Mesenchymal stem cell (in vitro differentiated cells and primary cell): ENCODE measurements at regions not wholly inside any gene's neighbourhood (a gene's known extent, or its start where the extent isn't known, plus 50 kb on each side); places are given as distances from the start of the nearest gene placed in this dataset.
"Not testable (repeated sequence)": the region's sequence is repeated elsewhere in the genome, so short reads cannot be mapped to it uniquely, and the experiment has no call there.

ENCODE experiments used
- DNase-seq: peaks from one replicate; pipeline ENCODE4 v3.0.0-alpha.2; 2013
- H2AFZ ChIP-seq: one replicate; pipeline ENCODE4 v1.6.1; 2013; ENCODE audit warnings: low read depth, mild to moderate bottlenecking, control low read depth, inconsistent platforms, low read length, moderate library complexity
- H2AK5ac ChIP-seq: 2 replicates; pipeline ENCODE4 v1.6.1; 2013; ENCODE audit warnings: low read length, moderate library complexity, mild to moderate bottlenecking, inconsistent platforms; ENCODE audit not compliant: severe bottlenecking
- H2BK120ac ChIP-seq: one replicate; pipeline ENCODE4 v1.6.1; 2013; ENCODE audit warnings: low read depth, mild to moderate bottlenecking, inconsistent platforms, low read length, moderate library complexity
- H2BK12ac ChIP-seq, 2 experiments: one replicate each; pipeline ENCODE4 v1.6.1; 2013; ENCODE audit warnings: inconsistent platforms in 2 of 2, low read length in 2 of 2, mild to moderate bottlenecking in 2 of 2, moderate library complexity in 2 of 2, control low read depth in 1 of 2
- H2BK15ac ChIP-seq: one replicate; pipeline ENCODE4 v1.6.1; 2013; ENCODE audit warnings: mild to moderate bottlenecking, low read depth, inconsistent platforms; ENCODE audit not compliant: poor library complexity, severe bottlenecking
- H2BK5ac ChIP-seq: 2 replicates; pipeline ENCODE4 v1.6.1; 2013; ENCODE audit warnings: low read depth, mild to moderate bottlenecking, low read length, control low read depth, inconsistent platforms; ENCODE audit not compliant: poor library complexity, severe bottlenecking
- H3K14ac ChIP-seq, 2 experiments: one replicate each; pipeline ENCODE4 v1.6.1; 2013; ENCODE audit warnings: inconsistent platforms in 2 of 2, low read length in 2 of 2, control low read depth in 1 of 2, mild to moderate bottlenecking in 1 of 2, moderate library complexity in 1 of 2
- H3K18ac ChIP-seq, 2 experiments: one replicate each; pipeline ENCODE4 v1.6.1; 2013; ENCODE audit warnings: inconsistent platforms in 2 of 2, low read length in 2 of 2, control low read depth in 1 of 2, low read depth in 1 of 2, mild to moderate bottlenecking in 1 of 2
- H3K23ac ChIP-seq, 2 experiments: one replicate each; pipeline ENCODE4 v1.6.1; 2013; ENCODE audit warnings: inconsistent platforms in 2 of 2, low read length in 2 of 2, mild to moderate bottlenecking in 2 of 2, moderate library complexity in 2 of 2, control low read depth in 1 of 2
- H3K27ac ChIP-seq: 2 replicates; pipeline ENCODE4 v1.5.1; 2013; ENCODE audit warnings: mild to moderate bottlenecking, moderate library complexity, low read length, control low read depth, inconsistent platforms; ENCODE audit not compliant: poor library complexity, severe bottlenecking
- H3K27me3 ChIP-seq, 2 experiments: 2 replicates each; pipeline versions ENCODE4 v1.6.1 to v1.7.0; 2013; ENCODE audit warnings: low read length in 2 of 2, mild to moderate bottlenecking in 2 of 2, moderate library complexity in 2 of 2, control low read depth in 1 of 2, inconsistent platforms in 1 of 2; ENCODE audit not compliant: control insufficient read depth in 1 of 2, insufficient read depth in 1 of 2
- H3K36me3 ChIP-seq, 2 experiments: 2 replicates each; pipeline versions ENCODE4 v1.6.1 to v1.7.0; 2013; ENCODE audit warnings: low read length in 2 of 2, control low read depth in 1 of 2, inconsistent platforms in 1 of 2, low read depth in 1 of 2, mild to moderate bottlenecking in 1 of 2; ENCODE audit not compliant: insufficient read depth in 2 of 2, control insufficient read depth in 1 of 2
- H3K4ac ChIP-seq, 2 experiments: one replicate each; pipeline ENCODE4 v1.6.1; 2013; ENCODE audit warnings: inconsistent platforms in 2 of 2, low read length in 2 of 2, mild to moderate bottlenecking in 2 of 2, moderate library complexity in 2 of 2, control low read depth in 1 of 2, low read depth in 1 of 2
- H3K4me1 ChIP-seq: 2 replicates; pipeline ENCODE4 v1.6.1; 2013; ENCODE audit warnings: low read depth, low read length, control low read depth; ENCODE audit not compliant: control insufficient read depth, insufficient read depth
- H3K4me2 ChIP-seq: 2 replicates; pipeline ENCODE4 v1.6.1; 2013; ENCODE audit warnings: low read length, mild to moderate bottlenecking, inconsistent platforms; ENCODE audit not compliant: poor library complexity, severe bottlenecking
- H3K4me3 ChIP-seq, 2 experiments: 2 replicates each; pipeline versions ENCODE4 v1.5.1 to v1.7.0; 2013; ENCODE audit warnings: low read length in 2 of 2, mild to moderate bottlenecking in 2 of 2, control low read depth in 1 of 2, low read depth in 1 of 2; ENCODE audit not compliant: insufficient read depth in 1 of 2
- H3K79me1 ChIP-seq: replicated peaks from 2 replicates; pipeline ENCODE4 v1.6.1; 2013; ENCODE audit warnings: mild to moderate bottlenecking, control low read depth, low read length, inconsistent platforms; ENCODE audit not compliant: poor library complexity, severe bottlenecking
- H3K9ac ChIP-seq: 2 replicates; pipeline ENCODE4 v1.7.0; 2013; ENCODE audit warnings: mild to moderate bottlenecking, low read length, moderate library complexity
- H3K9me3 ChIP-seq: 2 replicates; pipeline ENCODE4 v1.7.0; 2013; ENCODE audit warnings: mild to moderate bottlenecking, low read length; ENCODE audit not compliant: control insufficient read depth
- H4K8ac ChIP-seq: one replicate; pipeline ENCODE4 v1.6.1; 2013; ENCODE audit warnings: inconsistent platforms, mild to moderate bottlenecking, low read length, moderate library complexity
- H4K91ac ChIP-seq: one replicate; pipeline ENCODE4 v1.6.1; 2013; ENCODE audit warnings: mild to moderate bottlenecking, low read length, inconsistent platforms
- WGBS: methylation state at CpG from one replicate; pipeline ENCODE4 v1.1.7; 2013; ENCODE audit warnings: mixed read lengths; 5-methylcytosine and 5-hydroxymethylcytosine counted together

- no peaks in the 10 kb centered on the region for H3K79me1 ChIP-seq
- no peaks in the 10 kb centered on the region for H3K9me3 ChIP-seq
- DNase-seq, result no peak
- H3K9ac ChIP-seq, result no peak overlapping the region
- no peak overlapping the region for H2BK12ac ChIP-seq
- H3K27me3 ChIP-seq, result no peaks in the 10 kb centered on the region
- no peak overlapping the region for H4K8ac ChIP-seq
- H2AFZ ChIP-seq, result no peak overlapping the region
- H3K27ac ChIP-seq, result no peak overlapping the region
- H2BK15ac ChIP-seq, result no peak overlapping the region
- no peak overlapping the region for H3K14ac ChIP-seq
- H3K36me3 ChIP-seq, result no peaks in the 10 kb centered on the region
- no peak overlapping the region for H4K91ac ChIP-seq
- H2AK5ac ChIP-seq, result no peak overlapping the region
- no peaks in the 10 kb centered on the region for H3K4me1 ChIP-seq
- H3K4me2 ChIP-seq, result no peak overlapping the region
- no peak overlapping the region for H3K4ac ChIP-seq
- no peak overlapping the region for H3K4me3 ChIP-seq
- H2BK120ac ChIP-seq, result no peak overlapping the region
- no peak overlapping the region for H3K23ac ChIP-seq
- 89% methylated on average over 2 of the region's 4 CpGs for WGBS
- H3K18ac ChIP-seq, result no peak overlapping the region
- H2BK5ac ChIP-seq, result no peak overlapping the region
Measured at GRCh38 chr7:24442170-24442777, 131.0 kb upstream of the PALS2 start.

- Histone ChIP-seq H3K9me3 (no peaks in the 10 kb centered on the region), H2BK12ac (no peak overlapping the region), H3K27me3 (no peaks in the 10 kb centered on the region), H4K91ac (no peak overlapping the region), H2BK5ac (no peak overlapping the region), H3K4me1 (no peaks in the 10 kb centered on the region), H3K27ac (no peak overlapping the region), H2AFZ (no peak overlapping the region), H3K23ac (no peak overlapping the region), H2BK120ac (no peak overlapping the region), H3K36me3 (no peaks in the 10 kb centered on the region), H2AK5ac (no peak overlapping the region), H3K4ac (no peak overlapping the region), H2BK15ac (no peak overlapping the region), H3K14ac (no peak overlapping the region), H3K18ac (no peak overlapping the region), H4K8ac (no peak overlapping the region), H3K4me2 (no peak overlapping the region), H3K79me1 (no peaks in the 10 kb centered on the region), H3K4me3 (no peak overlapping the region), H3K9ac (no peak overlapping the region)
- no peak for DNase-seq
- WGBS, result 86% methylated on average over 10 of the region's 11 CpGs
Measured at GRCh38 chr7:24444666-24445440, 128.4 kb upstream of the PALS2 start.

- no peak overlapping the region for H2BK5ac ChIP-seq
- no peak overlapping the region for H2AK5ac ChIP-seq
- no peaks in the 10 kb centered on the region for H3K36me3 ChIP-seq
- DNase-seq, result no peak
- H3K4me3 ChIP-seq, result no peak overlapping the region
- H3K18ac ChIP-seq, result no peak overlapping the region
- no peak overlapping the region for H3K4ac ChIP-seq
- no peak overlapping the region for H3K4me2 ChIP-seq
- no peak overlapping the region for H4K8ac ChIP-seq
- no peak overlapping the region for H2BK12ac ChIP-seq
- no peak overlapping the region for H4K91ac ChIP-seq
- no peaks in the 10 kb centered on the region for H3K27me3 ChIP-seq
- H3K27ac ChIP-seq, result no peak overlapping the region
- H3K14ac ChIP-seq, result no peak overlapping the region
- H3K4me1 ChIP-seq, result no peaks in the 10 kb centered on the region
- H2BK120ac ChIP-seq, result no peak overlapping the region
- no peak overlapping the region for H2AFZ ChIP-seq
- 73% methylated on average over 4 of the region's 4 CpGs for WGBS
- H3K9ac ChIP-seq, result no peak overlapping the region
- no peak overlapping the region for H3K23ac ChIP-seq
- no peaks in the 10 kb centered on the region for H3K9me3 ChIP-seq
- H2BK15ac ChIP-seq, result no peak overlapping the region
- no peaks in the 10 kb centered on the region for H3K79me1 ChIP-seq
Measured at GRCh38 chr7:24448038-24448437, 125.2 kb upstream of the PALS2 start.

GRCh38 chr7:24449416-24449815 is 123.8 kb upstream of the PALS2 start:
- DNase-seq, H2BK120ac ChIP-seq, H3K27me3 ChIP-seq, H3K4ac ChIP-seq, H4K91ac ChIP-seq, H2BK15ac ChIP-seq, H2BK12ac ChIP-seq, H4K8ac ChIP-seq, H3K23ac ChIP-seq, H2AK5ac ChIP-seq, H2BK5ac ChIP-seq, H3K18ac ChIP-seq, H3K9ac ChIP-seq, H2AFZ ChIP-seq, H3K9me3 ChIP-seq, H3K4me1 ChIP-seq, H3K4me2 ChIP-seq, H3K27ac ChIP-seq, H3K4me3 ChIP-seq, H3K36me3 ChIP-seq, H3K79me1 ChIP-seq, H3K14ac ChIP-seq: not testable (repeated sequence)
- 87% methylated on average over 3 of the region's 5 CpGs for WGBS
